Panc1 (cell line): ENCODE measurements at regions not wholly inside any gene's neighbourhood (a gene's known extent, or its start where the extent isn't known, plus 50 kb on each side); places are given as distances from the start of the nearest gene placed in this dataset.

ENCODE experiments used
- POLR2AphosphoS5 ChIP-seq: IDR thresholded peaks from 2 replicates; pipeline ENCODE4 v1.6.1; 2012; ENCODE audit warnings: mild to moderate bottlenecking, low read depth, low read length, moderate library complexity
- REST ChIP-seq, 2 experiments: IDR thresholded peaks; 2 replicates each; pipeline ENCODE4 v1.6.1; 2011 to 2012; ENCODE audit warnings: low read depth in 2 of 2, control low read depth in 1 of 2, low read length in 1 of 2, mild to moderate bottlenecking in 1 of 2, moderate library complexity in 1 of 2; ENCODE audit not compliant: insufficient read depth in 1 of 2
- SIN3A ChIP-seq: IDR thresholded peaks from 2 replicates; pipeline ENCODE4 v1.6.1; 2012; ENCODE audit warnings: low read depth, mild to moderate bottlenecking, low read length, moderate library complexity, borderline replicate concordance; ENCODE audit not compliant: insufficient read depth
- TCF7L2 ChIP-seq: IDR thresholded peaks from 2 replicates; pipeline ENCODE4 v1.6.1; 2011; ENCODE audit warnings: mild to moderate bottlenecking, low read depth, low read length, inconsistent platforms
- TF ChIP-seq, protein P1 (sequence below): fragments of 450-650 bp; IDR thresholded peaks from 2 replicates; pipeline ENCODE4 v1.5.1; 2017; ENCODE audit warnings: mild to moderate bottlenecking

DNA sequence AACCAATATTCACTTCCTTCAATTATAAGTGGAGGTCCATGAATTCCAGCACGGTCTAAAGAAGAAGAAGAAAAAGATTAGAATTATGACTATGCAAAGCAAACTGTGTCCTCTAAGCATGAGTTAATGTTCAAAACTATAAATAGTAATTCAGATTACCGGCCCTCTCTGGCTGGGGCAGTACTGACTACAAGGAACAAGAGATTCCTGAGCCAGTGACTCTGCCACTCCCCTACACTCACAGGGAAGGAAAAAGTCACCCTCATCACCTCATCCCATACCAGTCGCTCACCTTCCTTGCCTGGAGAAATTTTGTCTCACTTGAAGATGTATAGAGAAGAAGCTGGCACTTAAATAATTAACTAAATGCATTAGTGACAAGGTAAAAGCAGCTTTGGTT lies 56.5 kb upstream of the CD302 start:
- TF ChIP-seq, protein P1, sequence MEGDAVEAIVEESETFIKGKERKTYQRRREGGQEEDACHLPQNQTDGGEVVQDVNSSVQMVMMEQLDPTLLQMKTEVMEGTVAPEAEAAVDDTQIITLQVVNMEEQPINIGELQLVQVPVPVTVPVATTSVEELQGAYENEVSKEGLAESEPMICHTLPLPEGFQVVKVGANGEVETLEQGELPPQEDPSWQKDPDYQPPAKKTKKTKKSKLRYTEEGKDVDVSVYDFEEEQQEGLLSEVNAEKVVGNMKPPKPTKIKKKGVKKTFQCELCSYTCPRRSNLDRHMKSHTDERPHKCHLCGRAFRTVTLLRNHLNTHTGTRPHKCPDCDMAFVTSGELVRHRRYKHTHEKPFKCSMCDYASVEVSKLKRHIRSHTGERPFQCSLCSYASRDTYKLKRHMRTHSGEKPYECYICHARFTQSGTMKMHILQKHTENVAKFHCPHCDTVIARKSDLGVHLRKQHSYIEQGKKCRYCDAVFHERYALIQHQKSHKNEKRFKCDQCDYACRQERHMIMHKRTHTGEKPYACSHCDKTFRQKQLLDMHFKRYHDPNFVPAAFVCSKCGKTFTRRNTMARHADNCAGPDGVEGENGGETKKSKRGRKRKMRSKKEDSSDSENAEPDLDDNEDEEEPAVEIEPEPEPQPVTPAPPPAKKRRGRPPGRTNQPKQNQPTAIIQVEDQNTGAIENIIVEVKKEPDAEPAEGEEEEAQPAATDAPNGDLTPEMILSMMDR: no peak
- no peak for TF ChIP-seq REST (IDR thresholded peaks at IDR 0.05; ENCODE audit: insufficient read depth in 1 of 2, low read depth in 2 of 2, low read length in 1 of 2)
- no peak for TF ChIP-seq POLR2AphosphoS5
- no peak for TF ChIP-seq TCF7L2
- TF ChIP-seq SIN3A: no peak
